Brain microvascular endothelial cell (primary cell): ENCODE measurements at regions not wholly inside any gene's neighbourhood (a gene's known extent, or its start where the extent isn't known, plus 50 kb on each side); places are given as distances from the start of the nearest gene placed in this dataset.

ENCODE experiments used
- DNase-seq: peaks from one replicate; pipeline ENCODE4 v3.0.0-alpha.2; 2020
- H3K27ac ChIP-seq: fragments of 250-450 bp; sonication (Bioruptor Pico); 2 replicates; pipeline ENCODE4 v1.5.1; 2020; ENCODE audit warnings: mild to moderate bottlenecking, moderate library complexity
- H3K27me3 ChIP-seq: fragments of 250-450 bp; sonication (Bioruptor Pico); replicated peaks from 2 replicates; pipeline ENCODE4 v1.5.1; 2020; ENCODE audit warnings: mild to moderate bottlenecking
- H3K36me3 ChIP-seq: fragments of 250-450 bp; sonication (Bioruptor Pico); replicated peaks from 2 replicates; pipeline ENCODE4 v1.5.1; 2020; ENCODE audit warnings: mild to moderate bottlenecking
- H3K4me3 ChIP-seq: 2 replicates; pipeline ENCODE4 v1.5.1; 2011; ENCODE audit warnings: low read depth, mild to moderate bottlenecking, control low read depth, low read length, moderate library complexity
- in situ Hi-C: cut with HindIII; loops from 2 replicates; pipeline ENCODE4 v1.10.0; 2017; ENCODE audit warnings: low sequenced_read_pairs, low pct_ligation_motif_present
- TF ChIP-seq, protein P1 (sequence below): IDR thresholded peaks from 2 replicates; pipeline ENCODE4 v1.5.1; 2011; ENCODE audit warnings: low read depth, mild to moderate bottlenecking, moderate library complexity, low read length, control low read depth, inconsistent platforms; ENCODE audit errors: missing control alignments

DNA sequence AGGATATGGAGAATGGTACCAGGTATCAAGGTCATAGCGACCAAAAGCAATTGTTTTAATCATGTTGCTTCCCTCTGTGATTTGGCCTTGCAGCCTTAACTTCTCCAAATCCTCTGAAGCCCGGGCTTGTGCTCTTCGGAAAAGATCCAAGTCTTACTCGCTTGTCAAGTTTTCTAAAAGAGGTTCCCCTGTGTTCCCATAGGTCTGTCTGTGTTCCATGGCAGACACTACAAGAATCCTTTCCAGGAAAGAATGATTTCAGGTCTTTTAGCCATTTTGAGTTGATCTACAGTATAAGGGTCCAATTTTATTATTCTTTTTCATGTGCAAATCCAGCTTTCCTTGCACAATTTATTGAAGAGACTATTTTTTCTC lies 710.6 kb upstream of the DIAPH2 start:
- H3K4me3 ChIP-seq, result no peak overlapping the region

DNA sequence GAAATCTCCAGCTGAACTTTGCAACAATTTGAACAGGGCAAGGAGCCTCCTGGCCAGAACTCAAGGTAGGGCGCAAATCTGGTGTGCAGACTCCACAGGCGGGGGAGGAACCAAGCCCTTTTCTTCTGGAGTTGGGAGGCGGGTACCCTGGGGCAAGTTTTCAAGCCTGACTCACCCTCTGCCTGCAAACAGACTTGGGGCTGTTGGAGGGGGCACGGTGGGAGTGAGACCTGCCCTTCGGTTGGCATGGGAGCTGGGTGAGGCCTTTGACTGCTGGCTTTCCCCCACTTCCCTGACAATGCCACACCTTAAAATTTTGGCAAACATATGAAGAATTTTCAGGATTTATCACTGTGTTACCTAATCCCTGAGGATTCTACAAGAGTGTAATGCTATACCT lies 709.8 kb upstream of the DIAPH2 start:
- TF ChIP-seq, protein P1, sequence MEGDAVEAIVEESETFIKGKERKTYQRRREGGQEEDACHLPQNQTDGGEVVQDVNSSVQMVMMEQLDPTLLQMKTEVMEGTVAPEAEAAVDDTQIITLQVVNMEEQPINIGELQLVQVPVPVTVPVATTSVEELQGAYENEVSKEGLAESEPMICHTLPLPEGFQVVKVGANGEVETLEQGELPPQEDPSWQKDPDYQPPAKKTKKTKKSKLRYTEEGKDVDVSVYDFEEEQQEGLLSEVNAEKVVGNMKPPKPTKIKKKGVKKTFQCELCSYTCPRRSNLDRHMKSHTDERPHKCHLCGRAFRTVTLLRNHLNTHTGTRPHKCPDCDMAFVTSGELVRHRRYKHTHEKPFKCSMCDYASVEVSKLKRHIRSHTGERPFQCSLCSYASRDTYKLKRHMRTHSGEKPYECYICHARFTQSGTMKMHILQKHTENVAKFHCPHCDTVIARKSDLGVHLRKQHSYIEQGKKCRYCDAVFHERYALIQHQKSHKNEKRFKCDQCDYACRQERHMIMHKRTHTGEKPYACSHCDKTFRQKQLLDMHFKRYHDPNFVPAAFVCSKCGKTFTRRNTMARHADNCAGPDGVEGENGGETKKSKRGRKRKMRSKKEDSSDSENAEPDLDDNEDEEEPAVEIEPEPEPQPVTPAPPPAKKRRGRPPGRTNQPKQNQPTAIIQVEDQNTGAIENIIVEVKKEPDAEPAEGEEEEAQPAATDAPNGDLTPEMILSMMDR, result no peak
- Histone ChIP-seq H3K27ac (no peak overlapping the region), H3K27me3 (no peaks in the 10 kb centered on the region), H3K4me3 (no peak overlapping the region), H3K36me3 (no peaks in the 10 kb centered on the region)
- in situ Hi-C loops, result no loop called here
- DNase-seq, result no peak

More for the DNA sequence above, 710.6 kb upstream of the DIAPH2 start:
- Histone ChIP-seq H3K27me3 (no peaks in the 10 kb centered on the region), H3K27ac (no peak overlapping the region), H3K36me3 (no peaks in the 10 kb centered on the region)
- in situ Hi-C loops, result no loop called here
- TF ChIP-seq, protein P1, result no peak
- no peak for DNase-seq

DNA sequence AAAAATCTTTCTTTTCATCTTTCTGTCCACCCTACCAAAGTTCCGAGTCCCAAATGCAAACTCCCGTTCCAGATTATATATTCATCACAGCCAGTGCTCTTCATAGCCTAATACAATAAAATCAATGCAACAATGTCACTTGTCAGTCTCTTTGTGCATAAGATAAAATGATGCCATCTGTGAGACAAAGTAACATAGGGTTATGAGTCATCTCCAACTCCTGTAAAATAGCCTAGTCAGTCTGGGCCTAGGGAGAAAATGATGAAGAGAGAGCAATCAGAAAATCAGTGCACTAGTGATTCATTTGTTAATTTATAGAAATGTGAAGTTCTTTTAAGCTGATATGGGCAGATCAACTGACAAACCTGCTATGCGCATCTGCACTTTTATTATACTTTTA lies 689.1 kb upstream of the DIAPH2 start:
- DNase-seq, result no peak
- Histone ChIP-seq H3K4me3 (no peak overlapping the region), H3K27me3 (no peaks in the 10 kb centered on the region), H3K27ac (no peak overlapping the region), H3K36me3 (no peaks in the 10 kb centered on the region)
- TF ChIP-seq, protein P1, result no peak
- in situ Hi-C loops, result no loop called here

DNA sequence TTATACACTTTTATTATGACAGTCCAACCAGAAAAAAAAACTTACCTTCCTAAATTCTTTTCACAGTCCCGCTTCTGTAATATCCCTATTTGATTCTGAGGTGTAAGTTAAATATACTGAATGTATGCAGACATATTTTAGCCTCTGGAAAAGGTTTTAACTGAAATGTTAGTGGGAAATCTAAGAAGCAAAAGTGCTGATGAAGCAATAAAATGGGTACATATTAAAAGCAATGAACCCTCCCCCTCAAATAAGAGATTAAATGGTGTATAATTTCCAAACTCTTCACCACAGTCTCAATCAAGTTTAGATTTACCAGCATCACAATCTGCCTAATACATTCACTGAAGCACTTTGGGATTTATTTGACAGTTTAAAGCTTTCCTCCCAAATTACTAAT lies 688.3 kb upstream of the DIAPH2 start:
- TF ChIP-seq, protein P1, result no peak
- Histone ChIP-seq H3K27ac (no peak overlapping the region), H3K4me3 (no peak overlapping the region), H3K27me3 (no peaks in the 10 kb centered on the region), H3K36me3 (no peaks in the 10 kb centered on the region)
- in situ Hi-C loops, result no loop called here
- no peak for DNase-seq

DNA sequence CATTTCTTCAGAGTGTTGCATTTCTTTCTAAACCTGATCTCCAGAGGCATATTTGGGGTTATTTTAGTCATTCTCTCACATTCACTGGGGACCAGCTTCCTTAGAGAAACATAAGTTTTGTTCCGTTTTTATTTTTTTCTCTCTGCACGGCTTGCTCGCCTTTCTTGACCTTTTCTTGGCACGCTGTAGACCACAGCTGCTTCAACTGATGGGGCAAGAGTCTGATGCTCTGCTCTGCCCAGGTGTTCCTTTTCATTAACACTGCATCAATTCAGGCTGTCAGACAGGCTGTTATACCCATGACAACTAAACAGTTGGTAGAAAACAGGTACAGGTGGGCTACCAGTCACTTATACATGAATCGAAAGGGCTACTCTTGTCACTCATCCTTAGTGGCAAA lies 682.2 kb upstream of the DIAPH2 start:
- Histone ChIP-seq H3K27ac (no peak overlapping the region), H3K27me3 (no peaks in the 10 kb centered on the region), H3K36me3 (no peaks in the 10 kb centered on the region), H3K4me3 (no peak overlapping the region)
- in situ Hi-C loops, result no loop called here
- no peak for DNase-seq
- TF ChIP-seq, protein P1, result no peak

DNA sequence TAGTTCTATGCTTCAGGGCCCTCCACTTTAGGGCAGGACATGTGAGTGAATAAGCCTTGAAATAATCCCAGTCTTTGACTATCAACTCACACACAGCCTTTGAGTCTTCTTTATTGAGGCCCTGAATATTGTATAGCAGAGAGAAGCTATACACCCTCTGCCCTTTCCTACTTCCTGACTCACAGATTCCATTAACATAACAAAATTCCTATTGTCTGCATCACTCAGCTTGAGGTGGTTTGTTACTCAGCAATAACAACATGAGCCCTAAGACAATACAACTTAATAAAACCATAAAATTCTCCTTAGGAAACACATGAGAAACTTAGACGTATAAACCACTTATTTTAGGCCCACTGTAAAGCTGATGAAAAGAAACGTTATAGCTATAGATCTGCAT lies 680.3 kb upstream of the DIAPH2 start:
- in situ Hi-C loops, result no loop called here
- no peaks in the 10 kb centered on the region for H3K36me3 ChIP-seq
- H3K27me3 ChIP-seq, result no peaks in the 10 kb centered on the region
- peak overlapping the region; percentile 60 for H3K27ac ChIP-seq
- no peak overlapping the region for H3K4me3 ChIP-seq
- TF ChIP-seq, protein P1, result no peak
- DNase-seq, result peak; percentile 14
